Iris pigment epithelial cell (primary cell): ENCODE measurements at regions not wholly inside any gene's neighbourhood (a gene's known extent, or its start where the extent isn't known, plus 50 kb on each side); places are given as distances from the start of the nearest gene placed in this dataset.
A peak's percentile ranks its signal among the peaks of the same experiment; 100 is the strongest.

Experiments used
- DNase-seq: peaks from one replicate; pipeline ENCODE4 v3.0.0-alpha.2; 2011; ENCODE audit warnings: low read depth

DNA sequence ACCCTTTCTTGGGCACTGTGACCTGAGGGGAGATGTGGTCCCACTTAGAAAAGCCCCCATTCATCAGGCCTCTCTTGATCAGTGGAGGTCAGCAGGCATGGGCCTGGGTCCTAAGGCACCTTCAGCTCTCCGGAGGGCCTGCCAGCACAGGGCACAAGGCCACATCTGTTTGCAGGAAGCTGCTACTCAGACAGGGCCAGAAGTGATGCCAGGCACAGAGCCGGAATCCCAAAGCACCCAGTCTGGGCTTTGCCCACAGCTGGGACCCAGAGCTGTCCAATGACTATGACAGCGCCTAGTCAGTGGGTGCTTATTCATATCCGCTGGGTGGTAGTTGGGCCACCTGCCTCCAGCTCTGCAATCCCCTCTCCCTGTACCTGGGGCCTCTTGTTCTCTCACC is 63.2 kb upstream of the ELN start:
- no peak for DNase-seq

DNA sequence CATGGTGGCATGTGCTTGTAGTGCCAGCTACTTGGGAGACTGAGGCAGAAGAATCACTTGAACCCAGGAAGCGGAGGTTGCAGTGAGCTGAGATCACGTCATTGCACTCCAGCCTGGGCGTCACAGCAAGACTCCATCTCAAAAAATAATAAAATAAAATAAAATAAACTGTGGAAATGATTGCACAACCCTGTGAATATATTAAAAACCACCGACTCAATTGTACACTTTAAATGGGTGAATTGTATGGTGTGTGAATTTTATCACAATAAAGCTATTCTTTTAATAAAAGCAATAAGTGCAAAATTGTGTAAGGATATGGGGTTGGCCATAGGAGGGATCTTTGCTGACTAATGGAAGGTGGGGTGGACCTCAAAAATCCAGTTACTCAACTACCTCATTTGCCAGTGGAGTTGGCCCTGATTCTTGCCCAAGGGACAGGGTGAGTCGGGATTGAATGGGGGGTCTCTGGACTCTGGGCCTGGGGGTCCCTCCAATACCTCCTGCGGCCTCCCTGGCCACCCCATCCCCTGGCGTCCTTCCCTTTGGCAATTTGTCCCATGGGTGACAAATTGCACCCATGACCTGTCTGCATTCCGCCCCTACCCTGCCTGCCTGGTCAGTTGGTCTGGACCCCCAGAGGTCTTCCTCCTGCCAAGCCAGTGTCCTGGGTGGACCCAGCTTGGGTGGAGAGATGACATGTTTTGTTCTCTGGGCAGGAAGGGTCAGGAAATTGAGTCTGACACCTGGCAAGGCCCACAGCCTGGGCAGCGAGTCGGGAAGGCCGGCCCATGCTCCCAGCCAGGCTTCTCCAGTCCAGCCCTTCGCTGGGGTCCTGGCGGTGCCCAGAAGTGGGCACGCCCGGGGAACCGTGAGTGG is 61.7 kb upstream of the ELN start:
- no peak for DNase-seq

DNA sequence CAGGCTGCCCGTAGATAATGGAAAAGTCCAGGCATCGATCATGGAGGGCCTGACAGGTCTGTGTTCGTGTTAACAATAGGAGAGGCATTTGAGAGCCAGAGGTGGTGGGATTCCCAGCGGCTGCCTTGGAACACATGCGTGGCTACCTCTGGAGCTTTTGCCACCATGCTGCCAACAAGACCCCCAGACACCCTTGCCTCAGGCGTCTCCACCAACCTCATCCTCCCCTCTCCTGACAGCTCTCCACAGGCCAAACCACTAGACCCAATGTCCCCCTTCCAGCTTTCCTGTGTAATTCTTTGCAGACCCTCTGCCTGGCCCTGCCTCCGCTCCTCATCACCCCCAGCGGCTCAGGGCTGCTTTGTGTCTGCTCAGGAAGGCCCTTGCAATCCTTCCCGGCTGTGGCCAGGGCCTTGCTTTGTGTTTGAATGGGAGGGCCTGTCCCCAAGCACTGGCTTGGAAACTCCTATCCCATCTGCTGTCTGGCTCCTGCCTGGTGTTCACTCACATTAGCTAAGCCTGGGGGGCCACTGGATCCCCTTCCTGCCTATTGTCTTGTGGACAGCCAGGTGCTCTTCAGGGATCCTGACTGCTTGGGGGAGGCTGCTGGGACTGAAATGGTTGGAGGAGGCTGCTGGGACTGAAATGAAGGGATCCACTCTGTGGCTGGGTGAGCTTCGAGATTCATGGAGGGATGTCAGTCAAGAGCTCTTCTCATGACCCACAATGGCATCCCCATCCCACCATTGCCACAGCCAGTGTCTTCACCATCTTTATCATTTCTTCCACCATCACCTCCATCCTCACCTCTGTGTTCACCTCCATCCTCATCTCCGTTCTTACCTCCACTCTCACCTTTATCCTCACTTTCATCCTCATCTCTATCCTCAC is 60.8 kb upstream of the ELN start:
- no peak for DNase-seq

DNA sequence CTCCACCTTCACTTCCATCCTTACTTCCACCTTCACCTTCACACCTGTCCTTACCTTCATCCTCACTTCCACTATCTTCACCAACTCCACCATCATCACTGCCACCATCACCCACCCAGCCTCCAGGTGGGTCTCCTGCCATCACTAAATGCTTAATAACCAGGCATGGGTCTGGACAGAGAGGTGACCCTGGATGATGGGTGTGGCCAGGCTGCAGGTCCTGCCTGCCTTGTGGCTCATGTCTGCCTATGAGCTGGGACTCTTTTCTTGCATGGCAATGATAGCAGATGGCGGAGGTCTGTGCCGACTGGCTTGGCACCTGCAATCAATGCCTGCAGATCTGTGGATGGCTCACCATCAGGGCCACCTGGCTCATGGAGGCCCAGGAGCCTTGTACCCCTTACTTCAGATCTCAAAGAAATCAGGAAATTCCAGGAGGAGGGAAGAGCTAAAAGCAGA is 60.1 kb upstream of the ELN start:
- DNase-seq = no peak

DNA sequence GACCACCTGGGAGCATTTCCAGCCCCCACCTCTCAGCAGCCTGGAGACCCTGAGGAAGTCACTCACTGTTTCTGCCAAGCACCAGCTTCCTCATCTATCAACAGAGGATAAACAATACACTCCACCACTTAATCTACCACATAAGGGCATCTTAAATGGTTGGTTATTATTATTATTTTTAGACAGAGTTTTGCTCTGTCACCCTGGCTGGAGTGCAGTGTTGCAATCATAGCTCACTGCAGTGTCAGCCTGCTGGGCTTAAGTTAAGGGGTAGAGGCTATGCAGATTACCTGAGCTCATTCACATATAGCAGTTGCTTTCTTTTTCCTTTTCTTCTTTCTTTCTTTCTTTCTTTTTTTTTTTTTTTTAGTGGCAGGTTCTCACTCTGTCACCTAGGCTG is 59.5 kb upstream of the ELN start:
- DNase-seq = peak; percentile 28

DNA sequence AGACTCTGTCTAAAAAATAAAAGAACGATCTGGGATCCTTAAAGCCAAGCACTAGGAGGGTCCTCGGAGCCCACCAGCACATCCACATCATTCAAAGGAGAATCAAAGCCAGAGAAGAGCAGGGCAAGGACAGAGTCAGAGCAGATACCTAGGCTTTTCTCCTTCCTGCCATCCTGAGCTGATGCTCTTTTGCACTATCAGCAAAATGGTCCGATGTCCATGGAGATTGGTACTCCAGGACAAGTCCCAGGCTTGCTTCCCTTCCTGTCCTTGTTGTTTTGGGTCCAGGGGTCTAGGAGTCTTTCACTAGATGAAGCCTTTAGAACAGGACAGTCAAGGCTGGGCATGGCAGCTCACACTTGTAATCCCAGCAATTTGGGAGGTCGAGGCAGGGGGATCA is 58.0 kb upstream of the ELN start:
- DNase-seq = no peak

DNA sequence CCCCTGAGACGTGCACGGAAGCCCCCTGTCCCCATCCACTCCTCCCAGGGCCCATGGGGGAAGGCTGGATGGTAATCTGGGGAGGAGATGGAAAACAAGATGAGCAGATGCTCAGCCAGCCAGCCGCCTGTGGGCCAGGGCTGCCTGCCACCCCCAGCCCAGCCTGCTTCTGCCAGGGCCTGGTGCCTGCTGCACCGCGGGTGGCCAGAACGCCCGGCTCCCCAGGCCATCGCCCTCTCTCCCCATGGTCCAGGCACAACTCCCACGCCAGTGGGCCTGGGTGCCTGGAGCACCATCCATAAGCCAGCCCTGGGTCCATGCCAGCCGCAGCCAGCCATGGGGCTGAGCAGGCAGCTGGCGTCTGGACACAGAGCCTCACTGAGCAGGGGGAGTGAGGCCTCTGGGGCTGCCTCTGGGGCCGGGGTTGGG is 57.2 kb upstream of the ELN start:
- DNase-seq = no peak

DNA sequence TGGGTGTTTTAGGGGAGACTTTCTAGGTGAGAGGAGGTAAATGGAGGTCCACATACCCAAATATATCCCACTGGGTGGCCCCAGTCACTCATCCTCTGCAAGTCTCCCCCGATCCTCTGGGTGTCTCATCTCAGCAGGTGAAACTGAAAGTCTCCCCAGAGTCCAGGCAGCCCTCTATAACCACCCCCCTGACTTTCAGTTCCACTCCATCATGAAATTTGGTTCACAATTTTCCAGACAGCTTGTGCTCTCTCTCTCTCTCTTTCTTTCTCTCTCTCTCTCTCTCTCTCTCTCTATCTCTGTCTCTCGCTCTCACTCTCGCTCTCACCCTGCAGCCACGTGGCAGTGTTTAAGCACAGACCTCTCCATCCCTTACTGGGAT is 56.7 kb upstream of the ELN start:
- no peak for DNase-seq

DNA sequence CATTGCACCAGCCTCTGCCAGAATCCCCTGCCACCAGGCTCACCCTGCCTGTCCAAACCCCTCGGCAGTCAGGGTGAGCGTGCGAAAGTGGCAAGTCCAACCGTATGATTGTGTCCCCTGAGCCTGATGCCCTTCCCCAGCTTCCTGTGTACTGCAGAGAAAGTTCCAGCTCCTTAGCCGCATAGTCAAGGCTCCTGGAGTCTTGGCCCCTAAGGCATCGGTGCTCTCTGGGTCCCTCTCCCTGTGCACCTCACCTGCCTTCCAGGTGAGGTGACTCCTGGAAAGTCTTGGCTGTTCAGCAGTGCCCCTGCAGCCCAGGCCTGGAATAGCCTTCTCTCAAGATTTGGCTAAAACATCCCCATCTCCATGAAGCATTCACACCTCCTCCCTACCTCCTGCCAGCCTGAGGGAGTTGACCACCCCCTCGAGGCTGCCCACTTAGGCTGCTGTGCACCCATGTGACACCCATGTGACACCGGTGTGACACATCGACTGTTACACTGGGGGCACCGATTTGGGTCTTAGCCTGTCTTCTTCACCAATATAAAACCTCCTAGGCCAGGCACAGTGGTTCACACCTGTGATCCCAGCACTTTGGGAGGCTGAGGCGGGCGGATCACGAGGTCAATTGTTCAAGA is 56.1 kb upstream of the ELN start:
- no peak for DNase-seq

DNA sequence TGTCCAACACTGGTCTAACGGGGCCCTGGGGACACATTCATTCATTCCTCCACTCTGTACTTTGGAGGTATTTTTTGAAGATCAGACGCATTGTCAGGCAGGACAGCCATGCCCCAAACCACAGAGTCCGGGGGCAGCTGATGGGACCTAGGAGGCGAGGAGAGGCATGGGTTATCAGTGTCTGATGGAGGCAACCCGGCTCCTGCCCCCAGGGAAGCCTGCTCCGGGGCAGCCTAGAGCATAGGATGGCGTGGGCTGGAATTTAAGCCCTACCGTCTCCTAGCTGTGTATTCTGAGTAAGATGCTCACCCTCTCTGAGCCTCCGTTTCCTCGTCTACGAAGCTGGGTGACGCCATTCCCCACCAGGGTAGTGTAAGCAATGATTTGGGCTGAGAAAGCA is 55.4 kb upstream of the ELN start:
- DNase-seq = no peak

DNA sequence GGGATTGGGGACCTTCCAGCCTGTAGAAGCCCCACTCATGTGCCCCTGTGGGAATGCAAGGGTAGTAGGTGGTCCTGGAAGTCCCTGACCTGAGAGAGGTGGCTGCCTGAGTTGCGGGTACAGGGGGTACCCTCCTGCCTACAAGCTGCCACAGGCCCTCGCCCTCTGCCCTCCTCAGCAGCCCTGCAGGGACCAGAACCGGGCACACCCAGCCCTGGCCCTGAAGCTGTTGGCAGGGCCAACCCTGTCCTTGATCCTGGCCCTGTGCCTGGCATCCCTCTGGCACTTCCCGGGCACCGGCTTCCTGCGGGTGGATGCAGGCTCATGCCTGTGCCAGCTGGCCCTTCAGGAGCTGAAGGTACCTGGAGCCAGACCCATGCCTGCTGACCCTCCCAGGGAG is 54.9 kb upstream of the ELN start:
- DNase-seq = no peak

DNA sequence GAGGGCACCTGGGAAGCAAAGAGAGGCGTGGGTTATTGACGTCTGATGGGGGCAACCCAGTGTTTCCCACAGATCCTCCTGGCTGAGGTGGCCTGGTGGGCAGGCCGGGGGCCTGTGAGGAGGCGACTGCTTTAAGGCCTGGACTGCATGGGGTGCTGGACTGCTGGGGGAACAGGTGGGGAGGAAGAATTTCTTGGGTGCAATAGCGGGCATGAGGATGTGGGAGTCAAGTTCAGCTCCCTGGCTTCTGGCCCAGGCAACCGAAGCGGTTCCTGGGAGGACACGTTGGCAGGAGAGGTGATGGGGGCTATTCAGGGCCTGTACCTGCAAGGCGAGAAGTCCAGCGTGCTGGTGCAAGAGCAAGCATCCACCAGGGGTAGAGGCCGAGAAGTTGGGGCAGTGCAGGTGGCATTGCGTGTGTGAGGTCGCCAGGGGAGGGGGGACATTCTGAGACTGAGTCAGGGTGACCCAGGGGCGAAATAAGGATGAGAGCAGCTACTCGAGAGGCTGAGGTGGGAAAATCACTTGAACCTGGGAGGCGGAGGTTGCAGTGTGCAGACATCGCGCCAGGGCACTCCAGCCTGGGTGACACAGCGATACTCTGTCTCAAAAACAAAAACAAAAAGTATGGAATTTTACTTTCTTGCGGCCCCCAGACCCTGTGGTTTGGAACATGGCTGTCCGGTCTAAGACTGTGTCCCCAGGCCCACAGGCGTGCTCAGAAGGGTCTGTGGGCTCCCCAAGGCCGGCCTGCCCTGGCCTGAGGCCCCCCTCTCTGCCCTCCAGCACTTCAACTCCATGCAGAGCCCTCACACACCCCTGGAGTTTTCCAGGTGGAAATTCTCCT is 53.6 kb upstream of the ELN start:
- DNase-seq = no peak

DNA sequence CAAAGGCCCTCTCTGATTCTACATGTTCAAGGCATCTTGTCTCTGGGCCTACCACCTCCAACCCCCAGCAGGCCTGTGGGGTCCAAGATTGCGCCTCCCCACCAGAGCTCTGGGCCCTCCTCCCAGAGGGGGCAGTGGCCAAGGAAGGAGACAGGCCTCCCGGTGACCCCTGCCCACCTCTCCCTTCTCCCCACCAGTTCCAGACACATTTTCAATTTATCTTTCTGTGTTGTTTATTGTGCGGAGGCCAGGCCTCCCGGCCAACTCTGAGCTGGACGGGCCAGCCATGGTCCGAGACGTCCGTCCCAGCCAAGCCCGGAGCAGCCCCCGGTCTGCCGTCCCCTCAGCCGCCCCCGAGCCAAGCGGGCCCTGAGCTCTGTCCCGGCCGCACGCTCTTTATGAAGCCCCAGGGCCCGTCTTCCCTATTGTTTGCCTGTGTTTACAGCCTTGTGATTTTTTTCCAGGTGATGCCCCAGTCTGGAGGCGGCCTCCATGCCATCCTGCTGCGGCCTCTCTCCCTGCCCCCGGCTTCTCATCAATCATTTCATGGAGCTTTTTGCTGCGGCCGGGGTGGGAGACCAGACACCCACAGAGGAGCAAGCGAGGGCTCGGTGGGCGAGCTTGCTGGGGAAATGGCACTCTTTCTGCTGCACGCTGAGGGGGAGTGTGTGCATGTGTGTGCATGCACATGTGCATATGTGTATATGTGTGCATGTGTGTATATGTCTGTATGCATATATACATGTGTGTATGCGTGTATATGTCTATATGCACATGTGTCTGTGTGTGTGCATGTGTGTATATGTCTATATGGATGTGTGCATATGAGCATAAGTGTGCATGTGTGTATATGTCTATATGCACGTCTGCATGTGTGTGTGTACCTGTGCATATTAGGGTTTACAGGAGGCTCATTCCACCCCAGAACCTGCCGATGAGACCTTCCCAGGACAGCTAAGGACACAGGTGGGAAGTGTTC is 52.7 kb upstream of the ELN start:
- no peak for DNase-seq

DNA sequence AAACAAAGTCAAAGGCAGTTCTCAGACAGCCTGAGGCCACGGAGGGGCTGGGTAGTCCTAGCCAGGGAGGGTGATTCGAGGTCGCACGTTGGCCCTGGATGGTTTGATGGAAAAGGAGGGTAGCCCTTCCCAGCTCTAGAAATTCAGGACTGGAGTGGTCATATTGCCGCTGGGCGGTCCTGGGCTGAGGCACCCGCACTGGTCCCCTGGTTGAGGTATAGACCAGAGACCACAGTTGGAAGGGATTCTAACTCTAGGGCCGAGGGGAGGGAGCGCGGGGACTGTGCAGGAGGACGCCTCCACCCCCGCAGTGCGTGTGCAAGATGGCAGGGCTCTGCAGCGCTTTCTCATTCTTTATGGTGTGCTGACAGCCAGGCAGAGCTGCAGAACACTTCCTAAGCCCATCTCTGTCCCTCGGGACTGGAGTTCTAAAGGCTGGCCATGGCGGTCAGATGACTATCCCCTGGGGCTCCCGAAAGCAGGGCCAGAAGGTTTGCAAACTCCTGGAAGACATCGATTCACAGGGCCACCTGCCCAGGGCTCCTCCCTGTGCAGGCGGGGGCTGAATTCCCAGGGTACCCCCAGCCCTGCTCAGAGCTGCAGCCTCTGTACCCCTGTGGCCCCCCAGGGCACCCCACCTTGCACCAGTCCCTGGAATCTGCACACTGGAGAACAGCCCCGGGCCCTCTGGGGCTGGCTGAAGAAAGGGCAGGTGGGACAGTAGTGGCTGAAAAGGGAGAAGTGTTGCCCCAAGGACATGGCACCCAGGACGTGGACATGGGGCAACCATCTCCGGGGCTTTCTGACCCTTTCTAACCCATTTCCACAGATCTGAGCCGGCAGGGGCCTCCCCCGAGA is 51.0 kb upstream of the ELN start:
- DNase-seq = no peak

DNA sequence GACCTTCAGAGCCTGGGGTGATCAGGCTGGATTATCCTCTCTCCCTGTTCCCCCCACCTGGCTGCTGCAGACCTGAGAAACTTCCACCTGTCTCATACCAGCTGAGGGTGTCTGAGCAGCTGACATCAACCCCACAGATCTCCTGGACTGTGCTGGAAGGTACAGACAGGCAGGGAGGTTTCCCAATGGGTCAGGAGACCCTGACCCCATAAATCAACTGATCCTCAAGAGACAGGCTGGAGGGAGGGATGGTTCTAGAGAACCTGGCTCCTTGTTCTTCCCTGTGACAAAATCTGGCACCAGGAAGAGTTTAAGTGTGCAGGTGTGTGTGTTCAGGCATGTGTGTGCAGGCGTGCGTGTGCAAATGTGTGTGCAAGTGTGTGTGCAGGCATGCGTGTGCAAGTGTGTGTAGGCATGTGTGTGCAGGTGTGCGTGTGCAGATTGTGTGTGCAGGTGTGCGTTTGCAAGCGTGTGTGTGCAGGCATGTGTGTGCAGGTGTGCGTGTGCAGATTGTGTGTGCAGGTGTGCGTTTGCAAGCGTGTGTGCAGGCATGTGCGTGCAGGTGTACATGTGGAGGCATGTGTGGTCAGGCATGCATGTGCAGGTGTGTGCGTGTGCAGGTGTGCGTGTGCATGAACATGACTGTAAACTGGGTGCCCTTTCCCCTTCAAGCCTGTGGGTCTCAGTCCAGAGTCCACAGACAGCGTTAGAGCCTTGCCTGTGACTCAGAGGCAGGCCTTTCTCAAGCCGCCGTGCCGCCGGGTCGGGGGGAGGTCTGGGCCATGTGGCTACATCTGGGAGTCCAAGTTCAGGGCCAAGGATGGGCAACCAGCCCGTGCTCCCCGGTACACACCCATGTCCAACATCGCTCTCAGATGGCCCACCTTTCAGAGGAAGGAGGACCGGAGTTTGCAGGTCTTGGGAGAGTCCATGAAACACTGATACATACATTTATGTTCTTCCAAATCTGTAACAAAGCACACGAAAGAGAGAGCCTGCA is 50.1 kb upstream of the ELN start:
- no peak for DNase-seq
